Psoas muscle (tissue), 7 donors: ENCODE measurements at regions not wholly inside any gene's neighbourhood (a gene's known extent, or its start where the extent isn't known, plus 50 kb on each side); places are given as distances from the start of the nearest gene placed in this dataset.
A peak's percentile ranks its signal among the peaks of the same experiment; 100 is the strongest.

Experiments used
- ATAC-seq, 4 donors: fragments of 200-7000 bp; cut with Tn5 transposase; one replicate each; pipeline ENCODE4 v1.9.1; 2020; ENCODE audit warnings: moderate library complexity in 3 of 4, mild to moderate bottlenecking in 2 of 4
- DNase-seq, 2 donors: peaks; one replicate each; pipeline ENCODE4 v3.0.0-alpha.2; 2020
- H3K27ac ChIP-seq: fragments of 200-600 bp; one replicate; pipeline ENCODE4 v1.8.0; 2022
- H3K27me3 ChIP-seq, 3 donors: fragments of 200-600 bp in 1 of 3; one replicate each; pipeline versions ENCODE4 v1.6.1 to v1.8.0; 2013 to 2022; ENCODE audit warnings: low read length in 2 of 3, mild to moderate bottlenecking in 2 of 3, moderate library complexity in 1 of 3; ENCODE audit not compliant: insufficient read depth in 3 of 3
- H3K36me3 ChIP-seq, 2 donors: fragments of 200-600 bp in 1 of 2; one replicate each; pipeline versions ENCODE4 v1.6.1 to v1.8.0; 2013 to 2022; ENCODE audit warnings: low read depth in 1 of 2, mild to moderate bottlenecking in 1 of 2, moderate library complexity in 1 of 2; ENCODE audit not compliant: insufficient read depth in 1 of 2
- H3K4me1 ChIP-seq: fragments of 200-600 bp; one replicate; pipeline ENCODE4 v1.8.0; 2022
- H3K4me3 ChIP-seq: fragments of 200-600 bp; one replicate; pipeline ENCODE4 v1.8.0; 2022; ENCODE audit warnings: mild to moderate bottlenecking
- H3K9me3 ChIP-seq: fragments of 200-600 bp; one replicate; pipeline ENCODE4 v1.8.0; 2022
- WGBS, 3 donors: extraction: QIAGEN DNeasy Blood & Tissue Kit; methylation state at CpG; one replicate each; pipeline versions ENCODE4 v1.1.6 to v1.1.7; 2013; 5-methylcytosine and 5-hydroxymethylcytosine counted together
- intact Hi-C, 2 donors: fragments of 100-400 bp; cut with DNase I; formaldehyde crosslinking; loops; one replicate each; pipeline versions ENCODE4 v1.11.0 to v1.14.2; 2022
- TF ChIP-seq, protein P1 (sequence below): fragments of 200-600 bp; IDR thresholded peaks from one replicate; pipeline ENCODE4 v1.8.0; 2022; ENCODE audit warnings: antibody characterized with exemption
- donor health status: healthy with polysubstance abuse.
- donor health status: DM: no; HTN: no; CAD: no; lungs with moderate emphysema.
- donor health status: Bipolar disorder and iron deficiency.
- donor health status: healthy.
- donor health status: DM: yes; HTN: yes; CAD: no.
- donor health status: DM: no; HTN: no; CAD: no.
- donor health status: DM: yes; HTN: yes; CAD: no.

DNA sequence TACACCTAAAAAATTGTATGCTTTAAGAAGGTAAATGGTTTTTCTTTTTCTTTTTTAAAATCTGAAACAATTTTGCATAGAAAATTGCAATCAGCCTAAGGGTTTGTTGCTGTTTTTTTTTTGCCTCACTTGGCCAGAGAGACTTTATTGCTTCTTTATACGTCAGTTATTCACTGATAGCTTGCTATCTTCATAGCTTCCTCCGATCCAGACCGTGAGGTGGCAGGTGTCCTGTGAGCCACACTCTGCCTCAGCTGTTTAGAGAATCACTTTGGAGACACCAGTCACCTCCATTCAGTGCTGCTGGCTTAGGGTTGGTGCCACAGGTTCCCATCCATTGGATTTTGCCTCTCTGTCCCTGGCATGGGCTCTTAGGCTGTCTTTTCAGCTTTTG, 68.0 kb downstream of the HHEX start:
- Histone ChIP-seq H3K4me1 (peaks cover 17% of the 10 kb centered on the region), H3K27me3 (no peaks in the 10 kb centered on the region), H3K9me3 (no peaks in the 10 kb centered on the region), H3K4me3 (no peak overlapping the region), H3K36me3 (no peaks in the 10 kb centered on the region), H3K27ac (peak overlapping the region; percentile 71)
- DNase-seq (no peak), ATAC-seq (peak in 1 of 4 donors; percentile 45)
- TF ChIP-seq, protein P1, sequence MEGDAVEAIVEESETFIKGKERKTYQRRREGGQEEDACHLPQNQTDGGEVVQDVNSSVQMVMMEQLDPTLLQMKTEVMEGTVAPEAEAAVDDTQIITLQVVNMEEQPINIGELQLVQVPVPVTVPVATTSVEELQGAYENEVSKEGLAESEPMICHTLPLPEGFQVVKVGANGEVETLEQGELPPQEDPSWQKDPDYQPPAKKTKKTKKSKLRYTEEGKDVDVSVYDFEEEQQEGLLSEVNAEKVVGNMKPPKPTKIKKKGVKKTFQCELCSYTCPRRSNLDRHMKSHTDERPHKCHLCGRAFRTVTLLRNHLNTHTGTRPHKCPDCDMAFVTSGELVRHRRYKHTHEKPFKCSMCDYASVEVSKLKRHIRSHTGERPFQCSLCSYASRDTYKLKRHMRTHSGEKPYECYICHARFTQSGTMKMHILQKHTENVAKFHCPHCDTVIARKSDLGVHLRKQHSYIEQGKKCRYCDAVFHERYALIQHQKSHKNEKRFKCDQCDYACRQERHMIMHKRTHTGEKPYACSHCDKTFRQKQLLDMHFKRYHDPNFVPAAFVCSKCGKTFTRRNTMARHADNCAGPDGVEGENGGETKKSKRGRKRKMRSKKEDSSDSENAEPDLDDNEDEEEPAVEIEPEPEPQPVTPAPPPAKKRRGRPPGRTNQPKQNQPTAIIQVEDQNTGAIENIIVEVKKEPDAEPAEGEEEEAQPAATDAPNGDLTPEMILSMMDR = no peak
- 37 to 66% (median 40%) methylated on average over 3 of the region's 3 CpGs for WGBS, 3 donors
- intact Hi-C loops = no loop called here

DNA sequence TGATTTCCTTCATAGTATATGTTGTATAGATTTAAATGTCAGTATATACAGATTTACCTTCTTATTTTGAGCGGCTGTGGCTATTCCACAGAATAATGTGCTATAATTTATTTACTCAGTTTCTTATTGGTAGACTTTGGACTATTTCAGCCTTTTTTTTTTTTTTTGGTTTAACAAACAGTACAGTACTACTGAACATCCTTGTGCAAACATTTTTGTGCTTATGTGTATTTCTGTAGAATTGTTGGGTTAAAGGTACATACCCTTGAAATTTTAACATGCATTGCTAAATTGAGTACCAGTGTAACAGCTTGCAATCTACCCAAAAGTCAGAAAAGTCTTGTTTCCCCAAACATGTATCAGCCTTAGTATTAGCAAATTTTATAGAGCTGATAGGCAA, 68.8 kb downstream of the HHEX start:
- Histone ChIP-seq H3K27ac (no peak overlapping the region), H3K9me3 (no peaks in the 10 kb centered on the region), H3K4me3 (no peak overlapping the region), H3K36me3 (no peaks in the 10 kb centered on the region), H3K4me1 (peaks cover 17% of the 10 kb centered on the region), H3K27me3 (no peaks in the 10 kb centered on the region)
- TF ChIP-seq, protein P1 = no peak
- intact Hi-C loops = no loop called here
- 94 to 99% (median 98%) methylated on average over 1 of the region's 1 CpG for WGBS, 3 donors
- ATAC-seq = no peak
- DNase-seq = no peak

DNA sequence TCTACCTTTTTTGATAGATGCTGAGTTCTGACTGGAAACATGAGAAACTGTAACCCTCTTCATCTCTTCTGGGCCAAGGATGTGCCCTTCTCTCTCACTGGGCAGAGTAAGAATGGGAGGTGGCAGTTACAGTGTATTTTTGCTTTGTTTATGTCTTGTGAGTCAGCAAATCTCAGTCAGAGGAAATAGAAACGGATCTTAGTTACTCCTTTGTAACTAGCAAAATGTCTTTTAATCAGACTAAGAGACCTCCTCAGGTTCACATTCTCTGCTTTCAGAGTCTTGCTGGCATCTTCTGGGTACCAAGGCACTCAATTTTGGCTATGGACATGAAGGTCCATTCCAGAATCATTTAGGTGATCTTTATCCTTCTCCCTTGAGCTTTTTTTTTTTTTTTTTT, 70.9 kb downstream of the HHEX start:
- TF ChIP-seq, protein P1 = no peak
- no peak overlapping the region for H3K4me3 ChIP-seq
- ATAC-seq (no peak), DNase-seq (no peak)
- no peak overlapping the region for H3K27ac ChIP-seq
- H3K9me3 ChIP-seq = no peaks in the 10 kb centered on the region
- WGBS, 3 donors = 32 to 70% (median 41%) methylated on average over 1 of the region's 1 CpG
- H3K36me3 ChIP-seq = no peaks in the 10 kb centered on the region
- intact Hi-C loops = no loop called here
- H3K4me1 ChIP-seq = peaks cover 17% of the 10 kb centered on the region
- H3K27me3 ChIP-seq = no peaks in the 10 kb centered on the region

DNA sequence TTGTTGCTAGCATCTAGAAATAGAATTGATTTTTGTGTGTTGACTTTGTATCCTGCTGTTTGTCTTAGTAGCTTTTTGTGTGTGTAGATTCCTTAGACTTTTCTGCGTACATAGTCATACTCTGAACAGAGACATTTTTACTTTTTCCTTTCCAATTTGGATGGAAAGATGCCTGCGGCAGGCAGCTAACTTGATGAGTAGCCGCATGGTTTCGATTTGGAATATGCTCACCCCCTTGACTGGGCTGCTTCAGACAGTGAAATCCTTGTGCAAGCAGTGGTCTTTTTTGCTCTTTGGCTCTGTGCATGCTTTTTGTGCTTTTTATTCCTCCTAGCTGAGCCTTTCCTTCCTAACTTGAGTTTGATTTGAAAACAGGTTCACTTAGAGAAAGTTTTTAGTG, 71.8 kb downstream of the HHEX start:
- Histone ChIP-seq H3K27me3 (peaks cover 0 to 1% (median 0%) of the 10 kb centered on the region in 3 donors), H3K4me3 (no peak overlapping the region), H3K36me3 (no peaks in the 10 kb centered on the region), H3K4me1 (peaks cover 15% of the 10 kb centered on the region), H3K9me3 (no peaks in the 10 kb centered on the region), H3K27ac (no peak overlapping the region)
- intact Hi-C loops = no loop called here
- TF ChIP-seq, protein P1 = no peak
- ATAC-seq = no peak
- 87 to 93% (median 90%) methylated on average over 4 of the region's 4 CpGs for WGBS, 3 donors
- no peak for DNase-seq

DNA sequence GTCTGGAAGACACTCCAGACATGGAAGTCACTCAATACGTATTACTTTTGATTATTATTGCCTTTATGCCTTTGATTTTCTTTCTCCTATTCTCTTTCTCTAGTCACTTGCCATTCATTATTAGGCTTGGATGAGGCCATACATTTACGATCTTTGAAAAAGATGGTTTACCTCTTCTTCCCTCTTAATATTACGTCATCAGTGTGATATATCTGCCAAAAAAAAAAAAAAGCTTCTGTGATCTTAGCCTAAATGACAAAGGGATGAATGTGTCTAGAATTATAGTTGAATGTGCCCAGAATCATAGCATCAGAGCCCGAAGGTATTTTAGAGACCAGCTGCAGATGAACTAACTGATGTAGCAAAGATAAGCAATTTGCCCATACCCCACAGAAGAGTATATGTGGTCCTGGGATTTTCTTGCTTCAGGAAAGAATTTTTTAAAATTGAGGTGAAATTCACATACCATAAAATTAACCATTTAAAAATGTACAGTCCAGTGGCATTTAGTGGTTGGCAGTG, 73.9 kb downstream of the HHEX start:
- ATAC-seq (no peak), DNase-seq (no peak)
- TF ChIP-seq, protein P1 = no peak
- Histone ChIP-seq H3K27me3 (peaks cover 0 to 6% (median 0%) of the 10 kb centered on the region in 3 donors), H3K27ac (no peak overlapping the region), H3K36me3 (no peaks in the 10 kb centered on the region), H3K9me3 (peaks cover 4% of the 10 kb centered on the region), H3K4me3 (no peak overlapping the region), H3K4me1 (no peaks in the 10 kb centered on the region)
- 86 to 94% (median 88%) methylated on average over 4 of the region's 4 CpGs for WGBS, 3 donors
- intact Hi-C loops = no loop called here
